ENCODE measurements at regions not wholly inside any gene's neighbourhood (a gene's known extent, or its start where the extent isn't known, plus 50 kb on each side); places are given as distances from the start of the nearest gene placed in this dataset.
"Not testable (repeated sequence)": the region's sequence is repeated elsewhere in the genome, so short reads cannot be mapped to it uniquely, and the experiment has no call there.

- Histone ChIP-seq H3K9me3 (ENCODE audit: low read length) (no peaks in the 10 kb centered on the region), H3K27me3 (ENCODE audit: insufficient read depth, low read length) (no peaks in the 10 kb centered on the region), H3K36me3 (ENCODE audit: insufficient read depth, low read length) (no peaks in the 10 kb centered on the region), H3K4me1 (ENCODE audit: insufficient read depth, low read length) (no peaks in the 10 kb centered on the region), H2AFZ (ENCODE audit: low read depth, low read length) (no peak overlapping the region), H3K4me3 (ENCODE audit: low read length) (no peak overlapping the region)
These were observed 381.4 kb upstream of the PROX1 start for GRCh38 chr1:213606252-213606820.

- Histone ChIP-seq H3K27me3 (ENCODE audit: insufficient read depth, low read length) (peaks cover 6% of the 10 kb centered on the region), H3K4me3 (ENCODE audit: low read length) (no peak overlapping the region), H2AFZ (ENCODE audit: low read depth, low read length) (no peak overlapping the region), H3K4me1 (ENCODE audit: insufficient read depth, low read length) (no peaks in the 10 kb centered on the region), H3K36me3 (ENCODE audit: insufficient read depth, low read length) (no peaks in the 10 kb centered on the region), H3K9me3 (ENCODE audit: low read length) (no peaks in the 10 kb centered on the region)
These were observed 374.2 kb upstream of the PROX1 start for GRCh38 chr1:213613549-213613948.

- Histone ChIP-seq H3K27me3 (ENCODE audit: insufficient read depth, low read length) (peaks cover 6% of the 10 kb centered on the region), H3K36me3 (ENCODE audit: insufficient read depth, low read length) (no peaks in the 10 kb centered on the region), H3K4me3 (ENCODE audit: low read length) (no peak overlapping the region), H2AFZ (ENCODE audit: low read depth, low read length) (no peak overlapping the region), H3K4me1 (ENCODE audit: insufficient read depth, low read length) (no peaks in the 10 kb centered on the region), H3K9me3 (ENCODE audit: low read length) (no peaks in the 10 kb centered on the region)
These were observed 372.4 kb upstream of the PROX1 start for GRCh38 chr1:213615226-213615916.

- Histone ChIP-seq H3K9me3 (ENCODE audit: low read length) (no peaks in the 10 kb centered on the region), H3K4me3 (ENCODE audit: low read length) (no peak overlapping the region), H3K36me3 (ENCODE audit: insufficient read depth, low read length) (no peaks in the 10 kb centered on the region), H3K4me1 (ENCODE audit: insufficient read depth, low read length) (no peaks in the 10 kb centered on the region), H2AFZ (ENCODE audit: low read depth, low read length) (no peak overlapping the region), H3K27me3 (ENCODE audit: insufficient read depth, low read length) (peaks cover 6% of the 10 kb centered on the region)
These were observed 370.6 kb upstream of the PROX1 start for GRCh38 chr1:213617133-213617532.

- H3K36me3 ChIP-seq (ENCODE audit: insufficient read depth, low read length): no peaks in the 10 kb centered on the region
- peaks cover 6% of the 10 kb centered on the region for H3K27me3 ChIP-seq (ENCODE audit: insufficient read depth, low read length)
- no peaks in the 10 kb centered on the region for H3K4me1 ChIP-seq (ENCODE audit: insufficient read depth, low read length)
- no peak overlapping the region for H2AFZ ChIP-seq (ENCODE audit: low read depth, low read length)
- H3K4me3 ChIP-seq (ENCODE audit: low read length): no peak overlapping the region
- no peaks in the 10 kb centered on the region for H3K9me3 ChIP-seq (ENCODE audit: low read length)
These were observed 369.7 kb upstream of the PROX1 start for GRCh38 chr1:213618094-213618493.

GRCh38 chr1:213619026-213619425 lies 368.7 kb upstream of the PROX1 start:
- Histone ChIP-seq H2AFZ (ENCODE audit: low read depth, low read length) (no peak overlapping the region), H3K4me1 (ENCODE audit: insufficient read depth, low read length) (no peaks in the 10 kb centered on the region), H3K36me3 (ENCODE audit: insufficient read depth, low read length) (no peaks in the 10 kb centered on the region), H3K27me3 (ENCODE audit: insufficient read depth, low read length) (peaks cover 3% of the 10 kb centered on the region), H3K4me3 (ENCODE audit: low read length) (no peak overlapping the region), H3K9me3 (ENCODE audit: low read length) (no peaks in the 10 kb centered on the region)

GRCh38 chr1:213621077-213621476 lies 366.7 kb upstream of the PROX1 start:
- no peaks in the 10 kb centered on the region for H3K27me3 ChIP-seq (ENCODE audit: insufficient read depth, low read length)
- no peak overlapping the region for H3K4me3 ChIP-seq (ENCODE audit: low read length)
- no peak overlapping the region for H2AFZ ChIP-seq (ENCODE audit: low read depth, low read length)
- H3K4me1 ChIP-seq (ENCODE audit: insufficient read depth, low read length): no peaks in the 10 kb centered on the region
- no peaks in the 10 kb centered on the region for H3K9me3 ChIP-seq (ENCODE audit: low read length)
- no peaks in the 10 kb centered on the region for H3K36me3 ChIP-seq (ENCODE audit: insufficient read depth, low read length)

GRCh38 chr1:213622365-213623063 lies 365.3 kb upstream of the PROX1 start:
- Histone ChIP-seq H3K9me3 (ENCODE audit: low read length) (no peaks in the 10 kb centered on the region), H3K36me3 (ENCODE audit: insufficient read depth, low read length) (no peaks in the 10 kb centered on the region), H3K27me3 (ENCODE audit: insufficient read depth, low read length) (no peaks in the 10 kb centered on the region), H2AFZ (ENCODE audit: low read depth, low read length) (no peak overlapping the region), H3K4me3 (ENCODE audit: low read length) (no peak overlapping the region), H3K4me1 (ENCODE audit: insufficient read depth, low read length) (no peaks in the 10 kb centered on the region)

GRCh38 chr1:213623064-213623581 lies 364.6 kb upstream of the PROX1 start:
- H3K4me1 ChIP-seq (ENCODE audit: insufficient read depth, low read length): no peaks in the 10 kb centered on the region
- no peak overlapping the region for H3K4me3 ChIP-seq (ENCODE audit: low read length)
- no peak overlapping the region for H2AFZ ChIP-seq (ENCODE audit: low read depth, low read length)
- H3K27me3 ChIP-seq (ENCODE audit: insufficient read depth, low read length): no peaks in the 10 kb centered on the region
- H3K9me3 ChIP-seq (ENCODE audit: low read length): no peaks in the 10 kb centered on the region
- H3K36me3 ChIP-seq (ENCODE audit: insufficient read depth, low read length): no peaks in the 10 kb centered on the region

- Histone ChIP-seq H3K9me3 (ENCODE audit: low read length) (no peaks in the 10 kb centered on the region), H2AFZ (ENCODE audit: low read depth, low read length) (no peak overlapping the region), H3K4me3 (ENCODE audit: low read length) (no peak overlapping the region), H3K36me3 (ENCODE audit: insufficient read depth, low read length) (no peaks in the 10 kb centered on the region), H3K27me3 (ENCODE audit: insufficient read depth, low read length) (no peaks in the 10 kb centered on the region), H3K4me1 (ENCODE audit: insufficient read depth, low read length) (no peaks in the 10 kb centered on the region)
These were observed 363.9 kb upstream of the PROX1 start for GRCh38 chr1:213623862-213624261.

- not testable (repeated sequence) for H3K36me3 ChIP-seq (ENCODE audit: insufficient read depth, low read length); H3K9me3 ChIP-seq (ENCODE audit: low read length); H3K4me3 ChIP-seq (ENCODE audit: low read length); H3K27me3 ChIP-seq (ENCODE audit: insufficient read depth, low read length); H3K4me1 ChIP-seq (ENCODE audit: insufficient read depth, low read length); H2AFZ ChIP-seq (ENCODE audit: low read depth, low read length)
These were observed 351.0 kb upstream of the PROX1 start for GRCh38 chr1:213636778-213637177.

GRCh38 chr1:213641312-213641711 lies 346.5 kb upstream of the PROX1 start:
- Histone ChIP-seq H3K36me3 (ENCODE audit: insufficient read depth, low read length) (no peaks in the 10 kb centered on the region), H3K4me3 (ENCODE audit: low read length) (no peak overlapping the region), H2AFZ (ENCODE audit: low read depth, low read length) (no peak overlapping the region), H3K9me3 (ENCODE audit: low read length) (no peaks in the 10 kb centered on the region), H3K27me3 (ENCODE audit: insufficient read depth, low read length) (no peaks in the 10 kb centered on the region), H3K4me1 (ENCODE audit: insufficient read depth, low read length) (no peaks in the 10 kb centered on the region)

- H3K4me3 ChIP-seq (ENCODE audit: low read length): no peak overlapping the region
- H3K36me3 ChIP-seq (ENCODE audit: insufficient read depth, low read length): no peaks in the 10 kb centered on the region
- H3K4me1 ChIP-seq (ENCODE audit: insufficient read depth, low read length): no peaks in the 10 kb centered on the region
- no peaks in the 10 kb centered on the region for H3K9me3 ChIP-seq (ENCODE audit: low read length)
- H3K27me3 ChIP-seq (ENCODE audit: insufficient read depth, low read length): no peaks in the 10 kb centered on the region
- H2AFZ ChIP-seq (ENCODE audit: low read depth, low read length): no peak overlapping the region
These were observed 344.4 kb upstream of the PROX1 start for GRCh38 chr1:213643360-213643759.

All from neuron (in vitro differentiated cells).